Fibroblast of pulmonary artery (primary cell): ENCODE measurements at regions not wholly inside any gene's neighbourhood (a gene's known extent, or its start where the extent isn't known, plus 50 kb on each side); places are given as distances from the start of the nearest gene placed in this dataset.

Experiments
- DNase-seq: peaks from one replicate; pipeline ENCODE4 v3.0.0-alpha.2; 2010; ENCODE audit warnings: low read depth
- H3K4me3 ChIP-seq: replicated peaks from 2 replicates; pipeline ENCODE4 v1.5.1; 2011; ENCODE audit warnings: low read depth, mild to moderate bottlenecking, control low read depth, low read length, moderate library complexity
- TF ChIP-seq, protein P1 (sequence below): IDR thresholded peaks from 2 replicates; pipeline ENCODE4 v1.5.1; 2011; ENCODE audit warnings: mild to moderate bottlenecking, control low read depth, low read length, inconsistent platforms; ENCODE audit errors: missing control alignments

- H3K4me3 ChIP-seq, result no peak overlapping the region
- no peak for DNase-seq
- TF ChIP-seq, protein P1, sequence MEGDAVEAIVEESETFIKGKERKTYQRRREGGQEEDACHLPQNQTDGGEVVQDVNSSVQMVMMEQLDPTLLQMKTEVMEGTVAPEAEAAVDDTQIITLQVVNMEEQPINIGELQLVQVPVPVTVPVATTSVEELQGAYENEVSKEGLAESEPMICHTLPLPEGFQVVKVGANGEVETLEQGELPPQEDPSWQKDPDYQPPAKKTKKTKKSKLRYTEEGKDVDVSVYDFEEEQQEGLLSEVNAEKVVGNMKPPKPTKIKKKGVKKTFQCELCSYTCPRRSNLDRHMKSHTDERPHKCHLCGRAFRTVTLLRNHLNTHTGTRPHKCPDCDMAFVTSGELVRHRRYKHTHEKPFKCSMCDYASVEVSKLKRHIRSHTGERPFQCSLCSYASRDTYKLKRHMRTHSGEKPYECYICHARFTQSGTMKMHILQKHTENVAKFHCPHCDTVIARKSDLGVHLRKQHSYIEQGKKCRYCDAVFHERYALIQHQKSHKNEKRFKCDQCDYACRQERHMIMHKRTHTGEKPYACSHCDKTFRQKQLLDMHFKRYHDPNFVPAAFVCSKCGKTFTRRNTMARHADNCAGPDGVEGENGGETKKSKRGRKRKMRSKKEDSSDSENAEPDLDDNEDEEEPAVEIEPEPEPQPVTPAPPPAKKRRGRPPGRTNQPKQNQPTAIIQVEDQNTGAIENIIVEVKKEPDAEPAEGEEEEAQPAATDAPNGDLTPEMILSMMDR, result no peak
Observed at GRCh38 chr7:124257638-124258308, 224.9 kb upstream of the TMEM229A start.

DNA sequence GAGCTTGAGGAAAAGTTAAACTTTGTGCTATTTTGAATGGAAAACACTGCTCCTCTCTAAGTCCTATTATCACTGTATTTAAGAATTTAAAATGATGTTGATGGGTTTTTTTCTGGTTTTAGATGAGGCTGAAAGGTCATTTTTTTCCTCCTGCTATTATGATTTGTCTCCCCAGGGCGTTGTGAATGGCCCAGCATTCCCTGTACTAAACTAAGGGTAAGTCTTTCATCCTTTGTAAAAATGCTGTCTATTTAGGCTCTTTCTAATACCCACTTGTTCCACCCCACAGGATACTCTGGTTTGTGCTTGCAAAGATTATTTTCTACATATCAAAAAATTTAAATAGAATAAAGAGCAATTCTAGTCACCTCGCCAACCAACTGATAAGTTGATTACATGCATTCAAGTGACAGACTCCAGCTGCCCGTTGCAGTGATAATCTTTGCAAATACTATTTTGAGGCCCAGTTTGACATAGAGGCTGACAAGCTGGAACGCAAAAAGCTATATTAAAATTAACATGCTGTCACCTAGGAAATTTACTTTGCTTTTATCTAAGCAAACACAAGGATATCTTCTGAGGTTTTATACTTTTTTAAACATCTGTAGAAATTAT is 222.3 kb upstream of the TMEM229A start:
- TF ChIP-seq, protein P1, result no peak
- DNase-seq, result no peak
- H3K4me3 ChIP-seq, result no peak overlapping the region

DNA sequence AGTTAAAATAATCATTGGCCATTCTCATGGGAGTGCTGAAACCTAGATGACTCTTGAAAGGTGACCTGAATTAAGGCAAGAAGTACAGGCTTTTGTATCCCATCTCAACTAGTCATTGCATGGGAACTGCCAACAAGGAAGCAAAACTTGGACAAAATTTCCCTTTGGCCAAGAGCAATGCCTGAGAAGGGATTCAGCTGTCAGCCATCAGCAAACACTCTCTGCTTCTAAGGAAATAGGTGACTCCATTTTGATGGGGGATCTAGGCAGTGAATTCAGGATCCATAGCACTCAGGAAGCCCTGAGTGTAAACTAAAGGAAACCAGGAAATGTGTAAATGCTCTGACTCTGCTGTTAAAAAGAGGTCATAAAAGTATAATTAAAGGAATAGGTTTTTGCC is 221.5 kb upstream of the TMEM229A start:
- H3K4me3 ChIP-seq, result no peak overlapping the region
- DNase-seq, result no peak
- TF ChIP-seq, protein P1, result no peak

DNA sequence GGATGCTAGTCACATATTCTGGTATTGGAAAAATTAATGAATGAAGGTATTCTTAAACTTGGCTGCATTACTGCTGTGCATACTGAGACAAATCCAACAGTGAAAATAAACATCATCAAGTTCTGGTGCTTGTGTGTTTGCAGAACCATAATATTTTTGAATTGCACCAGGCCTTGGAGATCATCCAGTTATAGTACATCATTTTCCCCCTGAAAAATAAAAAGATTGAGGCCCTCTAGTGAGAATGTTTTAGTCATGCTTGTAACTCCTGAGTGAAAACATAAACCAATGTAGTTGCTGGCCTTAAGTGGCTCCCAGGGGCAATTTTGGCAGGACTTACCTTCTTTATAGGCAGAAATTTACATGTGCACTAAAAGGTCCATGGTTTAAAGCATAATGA is 218.8 kb upstream of the TMEM229A start:
- H3K4me3 ChIP-seq, result no peak overlapping the region
- DNase-seq, result no peak
- TF ChIP-seq, protein P1, result no peak

DNA sequence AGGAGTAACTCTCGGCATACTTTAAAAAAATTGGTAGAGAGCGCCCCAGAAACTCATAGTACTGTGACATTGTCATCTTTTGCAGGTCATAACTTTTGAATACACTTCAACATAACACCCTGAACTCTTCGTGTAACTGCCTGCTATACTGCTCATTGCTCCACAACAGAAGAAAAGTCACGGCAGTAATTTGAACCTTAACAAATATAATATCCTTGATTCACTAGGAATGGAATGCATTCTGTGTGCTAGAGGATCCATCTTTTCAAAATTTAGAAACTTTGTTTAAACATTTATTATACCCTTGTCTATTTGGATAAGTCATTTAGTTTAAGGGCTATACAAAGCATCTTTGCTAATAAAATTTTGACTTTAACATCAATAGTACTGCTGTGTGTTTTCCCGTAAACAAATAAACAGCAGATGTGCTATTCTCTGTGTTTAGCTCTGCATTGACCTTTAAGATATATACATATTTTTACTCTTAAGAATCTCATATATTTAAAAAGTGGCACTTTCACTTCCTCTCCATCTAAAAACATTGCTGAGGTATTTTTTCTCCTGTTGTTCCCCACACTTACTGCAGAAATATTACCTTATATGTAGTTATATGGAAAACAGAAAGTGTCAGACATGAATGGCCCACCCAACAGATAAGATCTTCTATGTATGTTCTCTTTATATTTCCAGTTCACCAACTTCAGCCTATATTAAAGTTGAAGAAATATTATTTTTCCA is 217.6 kb upstream of the TMEM229A start:
- no peak for DNase-seq
- TF ChIP-seq, protein P1, result no peak
- H3K4me3 ChIP-seq, result no peak overlapping the region

DNA sequence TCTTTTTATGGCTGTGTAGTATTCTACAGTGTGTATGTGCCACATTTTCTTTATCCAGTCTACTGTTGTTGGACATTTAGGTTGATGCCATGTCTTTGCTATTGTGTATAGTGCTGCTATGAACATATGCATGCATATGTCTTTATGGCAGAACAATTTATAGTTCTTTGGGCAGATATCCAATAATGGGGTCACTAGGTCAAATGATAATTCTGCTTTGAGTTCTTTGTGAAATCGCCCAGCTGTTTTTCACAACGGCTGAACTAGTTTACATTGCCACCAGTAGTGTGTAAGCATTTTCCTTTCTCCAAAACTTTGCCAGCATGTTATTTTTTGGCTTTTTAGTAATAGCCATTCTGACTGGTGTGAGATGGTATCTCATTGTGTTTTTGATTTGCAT is 214.8 kb upstream of the TMEM229A start:
- TF ChIP-seq, protein P1, result no peak
- H3K4me3 ChIP-seq, result no peak overlapping the region
- DNase-seq, result no peak
